ENCODE measurements at regions not wholly inside any gene's neighbourhood (a gene's known extent, or its start where the extent isn't known, plus 50 kb on each side); places are given as distances from the start of the nearest gene placed in this dataset.

DNA sequence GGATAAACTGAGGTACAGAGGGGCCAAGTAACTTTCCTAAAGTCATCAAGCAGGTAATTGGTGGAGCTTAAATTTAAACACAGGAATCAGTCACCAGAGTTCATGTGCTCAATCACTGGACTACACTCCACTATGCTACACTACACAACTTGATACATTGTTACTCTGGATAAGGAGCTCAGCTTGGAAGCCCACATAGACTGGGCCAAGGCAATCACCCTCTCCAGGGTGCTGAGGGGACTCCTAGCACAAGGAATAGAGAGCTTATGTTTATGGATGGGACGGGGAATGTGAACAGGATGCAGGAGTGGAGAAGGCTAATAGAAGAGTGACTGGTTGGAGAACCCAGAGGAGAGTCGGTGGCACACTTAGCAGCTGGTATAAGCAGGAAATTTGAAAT, 113.5 kb upstream of the NFIB start:
- DNase-seq: no peak

- DNase-seq: no peak
These were observed 111.0 kb upstream of the NFIB start for GRCh38 chr9:14424983-14425382.

DNA sequence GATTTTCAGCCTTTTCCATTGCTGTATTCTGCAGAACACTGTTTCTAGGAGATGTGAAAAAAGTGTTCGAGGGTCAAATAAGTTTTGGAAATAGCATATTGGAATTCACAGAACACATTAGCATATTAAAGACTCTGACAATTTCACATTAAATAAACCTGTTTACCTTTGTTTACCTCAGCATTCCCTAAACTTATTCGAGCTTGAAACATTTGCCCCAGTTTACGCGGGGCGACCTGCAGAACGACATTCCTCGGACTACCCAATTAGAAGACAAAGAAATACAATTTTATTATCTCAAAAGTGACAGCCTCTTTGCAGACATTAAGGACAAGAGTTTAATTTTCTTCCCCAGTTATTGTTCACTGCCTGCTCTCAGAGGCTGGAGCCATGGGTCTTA, 110.3 kb upstream of the NFIB start:
- no peak for DNase-seq

DNA sequence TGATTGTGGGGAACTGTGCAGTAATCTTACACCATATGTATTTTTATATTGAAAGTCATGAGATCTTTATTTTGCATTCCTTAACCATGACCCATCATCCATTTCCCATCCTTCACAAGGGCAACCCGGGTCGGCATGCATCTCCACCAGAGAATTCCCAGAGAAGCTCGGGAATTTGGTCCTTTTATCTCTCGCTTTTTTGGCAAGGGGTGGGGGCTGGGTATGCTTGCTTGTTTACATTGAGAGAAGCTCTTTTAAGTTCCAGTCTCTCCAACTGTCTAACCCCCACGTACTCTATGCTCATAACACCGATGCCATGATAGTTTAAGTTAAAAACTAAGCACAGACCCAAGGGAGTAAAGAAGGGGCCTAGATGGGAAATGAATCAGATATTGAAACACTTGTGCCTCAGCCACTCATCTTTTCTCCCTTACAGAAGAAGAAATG, 109.9 kb upstream of the NFIB start:
- DNase-seq: no peak

DNA sequence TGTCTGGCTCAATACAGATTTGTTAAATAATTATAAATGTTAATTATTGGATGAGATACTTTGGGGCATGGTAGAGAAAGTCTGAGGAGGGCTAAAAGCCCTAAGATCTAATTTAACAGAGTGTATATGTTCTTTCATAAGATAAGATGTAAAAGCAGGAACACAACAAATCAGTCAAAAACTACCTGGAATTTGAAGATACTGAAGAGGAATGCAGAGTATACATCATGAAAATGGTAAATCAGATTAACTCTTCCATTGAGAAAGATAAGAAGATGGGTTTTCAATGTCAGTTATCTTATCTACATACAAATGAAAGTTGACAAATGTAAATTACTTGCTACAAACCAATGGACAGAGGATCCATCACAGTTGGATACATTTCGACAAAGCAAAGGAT, 107.3 kb upstream of the NFIB start:
- DNase-seq: no peak

DNA sequence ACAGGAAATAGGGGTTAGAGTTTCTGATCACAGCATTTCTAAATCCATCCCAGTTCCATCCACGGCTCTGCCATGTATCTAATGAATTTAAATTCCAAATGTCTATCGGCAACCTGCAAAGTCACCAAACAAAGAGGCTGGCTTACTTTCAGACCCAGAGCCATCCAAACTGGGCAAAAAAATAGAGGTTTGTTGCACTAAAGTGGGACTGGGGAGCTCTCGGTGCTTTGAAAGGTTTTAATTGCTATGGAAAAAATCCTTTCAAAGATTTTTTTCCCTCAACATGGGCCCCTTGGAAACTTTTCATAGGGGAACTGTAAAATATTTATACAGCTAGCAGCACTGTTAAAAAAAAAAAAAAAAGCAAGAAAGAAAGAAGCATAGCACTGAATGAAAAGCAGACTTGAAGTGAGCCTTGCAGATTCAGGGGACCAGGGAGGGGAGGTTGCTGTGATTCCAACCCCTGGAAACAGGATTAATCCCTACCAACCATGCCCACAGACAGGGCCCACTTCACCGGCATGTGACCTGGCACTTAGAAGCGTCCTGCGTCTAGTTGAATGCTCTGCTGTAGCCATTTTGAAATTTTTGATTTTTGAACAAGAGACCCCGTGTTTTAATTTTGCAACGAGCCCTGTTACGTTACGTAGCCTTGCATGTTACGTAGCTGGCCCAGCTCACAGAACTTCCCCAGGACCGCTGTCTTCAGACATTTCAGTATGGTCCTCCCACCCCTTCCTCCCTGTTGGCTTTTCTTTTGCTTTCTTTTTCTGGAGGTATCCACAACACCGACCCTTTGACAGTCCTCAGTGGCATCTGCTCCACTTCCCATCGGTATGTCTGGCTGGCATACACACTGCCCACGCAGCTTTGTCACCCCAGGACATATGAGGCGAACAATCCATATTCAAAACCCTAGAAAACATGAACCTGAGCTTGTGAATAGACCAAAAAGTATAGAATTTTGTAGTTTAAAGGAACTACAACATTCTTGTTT, 105.3 kb upstream of the NFIB start:
- DNase-seq: no peak

DNA sequence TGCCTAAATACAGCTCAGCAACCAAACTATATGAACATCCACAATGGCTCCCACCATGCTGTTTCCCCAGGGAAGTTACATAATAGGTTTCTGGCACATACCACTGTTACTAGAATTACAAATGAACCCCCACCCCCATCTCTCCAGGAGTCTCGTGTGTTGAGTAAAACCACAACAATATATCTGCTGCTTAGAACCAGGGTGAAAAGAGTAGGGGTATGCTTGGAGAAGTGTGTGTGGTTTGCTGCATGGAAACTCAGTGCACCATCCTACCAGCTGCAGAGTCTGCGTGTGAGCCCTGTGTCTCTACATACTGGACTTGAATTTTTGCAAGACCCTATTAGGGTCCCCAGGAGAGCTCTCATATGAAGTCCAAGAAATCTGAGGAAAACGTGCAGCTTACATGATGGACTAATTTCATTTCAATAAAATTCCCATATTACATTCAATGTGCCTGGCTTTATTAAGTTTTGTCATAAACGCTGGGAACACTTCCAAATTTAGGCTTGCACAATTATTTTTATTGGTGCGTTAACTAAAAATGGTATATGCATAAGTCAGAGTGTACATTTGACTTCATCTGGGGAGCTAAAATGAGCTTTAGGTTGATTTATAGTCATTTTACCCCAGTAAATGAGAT, 104.5 kb upstream of the NFIB start:
- DNase-seq: no peak

DNA sequence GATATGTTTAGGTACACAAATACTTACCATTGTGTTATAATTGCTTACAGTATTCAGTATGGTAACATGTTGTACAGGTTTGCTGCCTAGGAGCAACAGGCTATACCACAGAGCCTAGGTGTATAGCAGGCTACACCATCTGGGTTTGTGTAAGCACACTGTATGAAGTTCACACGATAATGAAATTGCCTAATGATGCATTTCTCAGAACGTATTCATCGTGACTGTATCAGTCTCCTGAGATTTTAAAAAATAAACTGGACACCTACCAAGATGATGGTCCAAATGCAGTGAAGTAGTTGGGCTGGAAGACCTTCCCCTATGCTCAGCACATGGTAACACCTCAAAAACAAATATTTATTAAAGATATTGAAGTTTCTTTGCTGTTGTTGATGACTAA, 103.3 kb upstream of the NFIB start:
- no peak for DNase-seq

- no peak for DNase-seq
These were observed 102.0 kb upstream of the NFIB start for GRCh38 chr9:14415947-14416346.

DNA sequence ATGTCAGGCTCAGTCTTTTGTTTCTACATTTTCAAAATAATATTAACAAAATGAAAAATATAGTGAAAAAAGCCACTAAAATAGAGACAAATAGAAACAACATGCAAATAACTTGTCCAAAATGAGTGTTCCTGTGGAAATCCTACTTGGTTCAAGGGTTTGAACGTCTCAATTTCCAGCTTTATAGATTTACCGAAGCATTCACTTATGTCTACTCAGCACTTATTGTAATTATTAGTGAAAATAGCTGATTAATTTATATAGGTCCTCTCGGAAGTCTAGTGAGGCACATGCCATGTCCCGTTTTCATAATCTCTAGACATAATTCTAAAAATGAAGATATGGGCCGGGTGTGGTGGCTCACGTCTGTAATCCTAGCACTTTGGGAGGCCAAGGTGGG, 99.9 kb upstream of the NFIB start:
- no peak for DNase-seq

DNA sequence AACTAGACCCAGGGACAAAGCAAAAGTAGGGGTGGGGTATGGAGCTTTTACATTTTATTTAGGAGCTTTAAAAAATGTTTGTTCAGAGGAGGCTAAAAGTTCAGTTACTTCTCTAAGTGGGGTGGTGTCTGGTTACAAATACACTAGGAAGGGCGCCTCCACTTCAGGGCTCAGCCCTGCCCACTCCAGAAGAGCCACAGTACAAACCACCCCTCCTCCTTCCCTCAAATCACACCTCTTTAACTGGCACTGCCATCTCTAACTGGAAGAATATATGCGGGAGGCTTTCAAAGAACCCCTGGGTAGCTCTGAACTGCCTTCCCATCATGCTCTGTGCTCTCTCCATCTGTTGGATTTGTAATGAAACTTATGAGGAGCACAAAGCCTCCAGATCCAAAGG, 98.8 kb upstream of the NFIB start:
- no peak for DNase-seq

- no peak for DNase-seq
These were observed 92.5 kb upstream of the NFIB start for GRCh38 chr9:14406463-14406862.

DNA sequence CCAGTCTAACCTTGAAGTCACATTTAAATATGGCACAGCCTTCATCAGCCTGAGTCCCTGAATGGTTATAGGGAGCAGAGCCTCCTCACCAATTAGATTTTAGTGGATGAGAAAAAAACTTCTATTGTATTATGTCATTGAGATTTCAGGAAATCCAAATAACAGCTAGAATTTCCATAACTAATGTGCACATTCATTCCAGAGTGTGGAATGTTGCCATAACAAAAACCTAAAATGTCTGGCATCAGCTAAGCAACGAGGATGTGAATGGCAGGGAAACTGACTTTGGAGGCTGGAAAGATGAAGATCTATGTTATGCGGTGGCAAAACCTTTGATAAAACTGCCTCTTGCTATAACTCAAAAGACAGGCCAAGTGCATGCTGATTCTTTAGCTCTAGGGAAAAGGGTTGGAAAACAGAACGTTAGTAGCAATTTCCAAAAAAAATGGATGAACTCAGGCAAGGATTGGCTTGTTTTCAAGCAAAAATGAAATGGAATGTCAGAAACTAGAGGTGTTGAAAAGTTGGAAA, 91.3 kb upstream of the NFIB start:
- no peak for DNase-seq

DNA sequence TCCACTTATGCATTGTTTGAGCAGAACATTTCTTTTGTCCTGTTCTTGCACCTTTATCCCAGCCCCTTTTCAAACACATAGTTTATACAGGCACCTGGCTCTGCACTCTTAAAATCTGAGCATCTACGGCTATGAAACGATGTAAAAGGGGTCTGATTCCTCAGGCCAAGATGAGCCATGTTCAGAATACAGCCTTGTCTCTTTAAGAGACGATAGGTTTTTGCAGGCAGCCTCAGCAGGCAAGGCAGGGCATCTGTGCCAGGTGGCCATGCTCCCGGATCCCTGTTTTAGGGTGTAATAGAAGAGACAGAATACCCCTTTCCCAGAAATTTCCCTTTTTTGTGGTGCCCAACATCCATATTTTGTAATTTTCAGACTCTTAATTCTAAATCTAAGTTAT, 89.1 kb upstream of the NFIB start:
- no peak for DNase-seq

DNA sequence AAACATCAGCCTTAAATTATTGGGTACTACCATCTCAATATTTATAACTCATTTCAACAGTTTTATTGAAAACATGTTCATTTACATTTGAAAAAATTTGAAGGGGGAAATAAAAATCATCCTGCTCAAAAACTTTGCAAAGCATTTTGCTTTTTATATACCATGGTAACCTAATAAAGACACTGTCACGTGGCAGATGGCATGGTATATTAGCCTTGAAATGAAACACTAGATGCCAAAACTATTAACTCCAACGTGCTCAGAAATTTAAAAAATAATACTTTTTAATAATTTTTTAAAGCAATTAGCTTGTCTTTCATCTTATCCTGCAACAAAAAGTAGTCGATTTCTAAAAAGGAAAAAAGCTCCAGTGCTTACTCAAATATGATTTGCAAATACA, 88.6 kb upstream of the NFIB start:
- DNase-seq: no peak

GRCh38 chr9:14401911-14402310, 88.0 kb upstream of the NFIB start:
- no peak for DNase-seq

DNA sequence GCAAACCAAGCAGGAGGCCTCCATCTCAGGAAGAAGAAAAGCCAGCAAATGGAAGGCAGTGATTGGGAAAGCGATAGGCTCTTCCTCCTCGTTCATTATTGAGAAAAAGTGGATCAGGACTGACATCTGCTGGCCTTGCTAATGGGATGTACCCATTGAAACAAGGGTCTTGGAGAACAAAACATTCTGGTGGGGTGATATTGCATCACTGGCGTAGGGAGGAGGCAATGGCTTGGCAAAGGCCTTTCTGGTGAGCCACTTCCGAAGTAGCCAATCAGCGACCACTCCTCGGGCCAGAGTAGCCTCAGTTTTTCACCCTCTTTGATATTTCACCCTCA, 86.7 kb upstream of the NFIB start:
- DNase-seq: no peak

GRCh38 chr9:14399756-14400657, 86.1 kb upstream of the NFIB start:
- no peak for DNase-seq

GRCh38 chr9:14398473-14398872, 84.5 kb upstream of the NFIB start:
- no peak for DNase-seq

DNA sequence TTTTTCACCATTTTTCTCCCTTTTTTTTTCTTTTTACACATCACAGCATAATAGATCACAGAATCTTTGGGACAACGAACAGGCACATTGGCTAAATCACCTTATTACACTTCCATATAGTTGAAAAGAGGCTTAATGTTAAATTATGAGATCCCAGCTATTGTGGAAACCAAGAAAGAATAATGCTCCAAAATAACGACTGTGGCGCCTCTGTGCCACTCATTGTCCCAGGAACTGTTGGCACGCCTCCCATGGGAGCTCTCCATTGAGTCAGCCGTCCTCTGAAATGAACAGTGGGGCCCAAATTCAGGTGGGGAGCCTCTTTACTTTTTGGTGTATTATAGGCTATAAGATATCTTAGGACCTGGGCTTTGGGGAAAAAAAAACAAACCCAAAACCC, 82.2 kb upstream of the NFIB start:
- DNase-seq: no peak

DNA sequence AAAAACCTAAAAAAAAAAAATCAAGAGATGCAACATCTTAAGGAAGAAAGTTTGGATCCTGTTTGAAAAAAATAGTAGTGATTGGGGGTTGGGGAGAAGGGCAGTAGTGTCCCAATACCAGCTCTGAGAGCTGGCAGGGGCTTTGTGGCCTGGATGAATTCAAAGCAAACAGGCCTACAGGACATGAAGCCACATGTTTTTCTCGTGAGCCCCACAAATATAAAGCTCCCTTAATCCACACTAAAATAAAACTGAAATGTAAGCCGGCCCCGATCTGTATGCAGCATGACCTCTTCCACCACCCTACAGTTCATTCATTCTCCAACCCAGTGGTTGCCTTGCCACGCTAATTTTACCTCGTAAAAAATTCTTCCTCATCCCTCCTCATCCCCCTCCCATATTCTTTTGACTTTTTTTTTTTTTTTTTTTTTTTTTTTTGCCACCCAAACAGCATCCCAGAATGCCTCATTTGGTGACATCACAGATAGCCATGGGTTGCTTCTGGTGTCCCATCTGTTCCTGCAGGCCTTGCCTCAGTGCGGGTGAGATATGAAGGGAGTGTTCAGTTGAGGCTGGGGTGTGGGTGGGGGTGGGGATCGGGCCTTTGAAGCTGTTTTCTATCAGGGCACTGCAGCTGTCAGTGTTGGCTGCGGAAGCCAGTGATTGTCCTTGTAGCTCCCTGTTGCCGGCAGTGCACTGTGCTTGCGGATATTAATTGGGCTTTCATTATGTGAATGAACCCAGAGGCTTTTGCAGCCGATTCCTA, 81.6 kb upstream of the NFIB start:
- no peak for DNase-seq

DNA sequence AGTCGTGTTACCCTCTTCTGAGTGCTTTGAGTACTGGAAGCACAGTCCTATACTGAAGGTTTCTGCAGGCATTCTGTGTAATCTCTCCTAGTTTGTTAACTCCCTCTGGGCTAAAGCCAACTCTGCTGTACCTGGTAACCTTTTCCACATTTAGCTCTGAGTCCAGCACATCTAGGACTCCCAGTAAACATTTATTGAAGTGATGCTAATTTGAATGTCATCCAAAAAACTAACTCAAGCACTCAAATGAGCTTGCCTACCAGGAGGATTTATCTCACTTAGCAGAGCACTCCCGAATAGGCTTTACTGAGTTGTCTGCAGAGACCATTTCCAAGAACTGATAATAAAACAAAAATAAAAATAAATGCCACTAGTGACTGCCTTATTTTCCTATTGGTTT, 79.5 kb upstream of the NFIB start:
- no peak for DNase-seq
